Fibroblast of lung (primary cell): ENCODE measurements at regions not wholly inside any gene's neighbourhood (a gene's known extent, or its start where the extent isn't known, plus 50 kb on each side); places are given as distances from the start of the nearest gene placed in this dataset.

Experiments used
- DNase-seq, 2 donors: peaks; one replicate each; pipeline versions ENCODE4 v3.0.0 to v3.0.0-alpha.2; 2010; ENCODE audit warnings: low read depth in 2 of 2
- H2AFZ ChIP-seq: 2 replicates; pipeline ENCODE4 v1.5.1; 2012; ENCODE audit warnings: low read length, control low read depth, inconsistent platforms
- H3K27ac ChIP-seq: 2 replicates; pipeline ENCODE4 v1.5.1; 2011; ENCODE audit warnings: low read length, control low read depth; ENCODE audit not compliant: insufficient read depth
- H3K27me3 ChIP-seq: 2 replicates; pipeline ENCODE4 v1.5.1; 2011; ENCODE audit warnings: mild to moderate bottlenecking, low read length; ENCODE audit not compliant: control insufficient read depth, insufficient read depth
- H3K36me3 ChIP-seq: 2 replicates; pipeline ENCODE4 v1.5.1; 2011; ENCODE audit warnings: low read length; ENCODE audit not compliant: control insufficient read depth, insufficient read depth
- H3K4me1 ChIP-seq: 2 replicates; pipeline ENCODE4 v1.5.1; 2011; ENCODE audit warnings: low read length; ENCODE audit not compliant: control insufficient read depth, insufficient read depth; ENCODE audit errors: extremely low read depth
- H3K4me2 ChIP-seq: 2 replicates; pipeline ENCODE4 v1.5.1; 2011; ENCODE audit warnings: low read length, control low read depth; ENCODE audit not compliant: insufficient read depth; ENCODE audit errors: extremely low read depth
- H3K4me3 ChIP-seq, 4 experiments: fragments of 200-600 bp in 1 of 4; sonication (generic) in 1 of 4; replicated peaks in 1 of 4; 2 replicates each; pipeline ENCODE4 v1.5.1; 2011 to 2016; ENCODE audit warnings: low read length in 4 of 4, low read depth in 3 of 4, mild to moderate bottlenecking in 3 of 4, control low read depth in 2 of 4, inconsistent platforms in 1 of 4, mixed read lengths in 1 of 4; ENCODE audit not compliant: insufficient read depth in 1 of 4; ENCODE audit errors: control extremely low read depth in 1 of 4
- H3K79me2 ChIP-seq: 2 replicates; pipeline ENCODE4 v1.5.1; 2012; ENCODE audit warnings: mild to moderate bottlenecking, low read length, inconsistent platforms; ENCODE audit not compliant: control insufficient read depth, insufficient read depth
- H3K9ac ChIP-seq: 2 replicates; pipeline ENCODE4 v1.5.1; 2011; ENCODE audit warnings: mild to moderate bottlenecking, low read length, control low read depth; ENCODE audit not compliant: insufficient read depth
- H3K9me3 ChIP-seq: 2 replicates; pipeline ENCODE4 v1.5.1; 2012; ENCODE audit warnings: low read depth, low read length; ENCODE audit not compliant: control insufficient read depth, insufficient read depth
- H4K20me1 ChIP-seq: 2 replicates; pipeline ENCODE4 v1.5.1; 2011; ENCODE audit warnings: low read length; ENCODE audit not compliant: control insufficient read depth, insufficient read depth; ENCODE audit errors: extremely low read depth
- EZH2 ChIP-seq: IDR thresholded peaks from 2 replicates; pipeline ENCODE4 v1.5.1; 2012; ENCODE audit warnings: low read length, control low read depth, mild to moderate bottlenecking; ENCODE audit errors: missing control alignments
- TF ChIP-seq, protein P1 (sequence below), 2 donors: IDR thresholded peaks in 1 of 2; conservative IDR thresholded peaks in 1 of 2; 1 replicate in 1 of 2; 2 replicates in 1 of 2; pipeline ENCODE4 v1.5.1; 2011 to 2012; ENCODE audit warnings: low read length in 2 of 2, control low read depth in 1 of 2, inconsistent platforms in 1 of 2, low read depth in 1 of 2, mild to moderate bottlenecking in 1 of 2

DNA sequence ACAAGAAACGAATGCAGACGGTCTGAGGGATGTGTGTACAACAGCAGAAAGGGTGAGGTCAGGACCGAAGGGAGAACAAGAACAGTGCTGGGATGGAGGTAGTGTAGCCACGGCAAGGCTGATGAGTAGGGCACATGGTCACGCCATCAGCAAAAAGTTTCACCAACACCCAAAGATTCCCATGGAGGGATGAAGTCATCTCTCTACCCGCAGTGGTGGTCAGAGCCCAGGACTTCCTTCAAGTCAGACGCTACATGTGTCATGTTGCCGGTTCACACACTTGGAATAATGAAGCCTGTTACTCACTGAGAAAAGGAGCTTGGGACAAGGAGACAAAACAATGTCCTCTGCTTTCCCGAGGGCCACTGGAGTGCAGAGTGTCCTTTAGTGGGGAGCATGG lies 79.7 kb downstream of the SALL1 start:
- H3K4me1 ChIP-seq: no peaks in the 10 kb centered on the region
- no peaks in the 10 kb centered on the region for H4K20me1 ChIP-seq
- H3K27ac ChIP-seq: no peak overlapping the region
- no peaks in the 10 kb centered on the region for H3K36me3 ChIP-seq
- H3K4me2 ChIP-seq: no peak overlapping the region
- H2AFZ ChIP-seq: no peak overlapping the region
- H3K9ac ChIP-seq: no peak overlapping the region
- H3K9me3 ChIP-seq: no peaks in the 10 kb centered on the region
- no peaks in the 10 kb centered on the region for H3K27me3 ChIP-seq
- TF ChIP-seq, protein P1, sequence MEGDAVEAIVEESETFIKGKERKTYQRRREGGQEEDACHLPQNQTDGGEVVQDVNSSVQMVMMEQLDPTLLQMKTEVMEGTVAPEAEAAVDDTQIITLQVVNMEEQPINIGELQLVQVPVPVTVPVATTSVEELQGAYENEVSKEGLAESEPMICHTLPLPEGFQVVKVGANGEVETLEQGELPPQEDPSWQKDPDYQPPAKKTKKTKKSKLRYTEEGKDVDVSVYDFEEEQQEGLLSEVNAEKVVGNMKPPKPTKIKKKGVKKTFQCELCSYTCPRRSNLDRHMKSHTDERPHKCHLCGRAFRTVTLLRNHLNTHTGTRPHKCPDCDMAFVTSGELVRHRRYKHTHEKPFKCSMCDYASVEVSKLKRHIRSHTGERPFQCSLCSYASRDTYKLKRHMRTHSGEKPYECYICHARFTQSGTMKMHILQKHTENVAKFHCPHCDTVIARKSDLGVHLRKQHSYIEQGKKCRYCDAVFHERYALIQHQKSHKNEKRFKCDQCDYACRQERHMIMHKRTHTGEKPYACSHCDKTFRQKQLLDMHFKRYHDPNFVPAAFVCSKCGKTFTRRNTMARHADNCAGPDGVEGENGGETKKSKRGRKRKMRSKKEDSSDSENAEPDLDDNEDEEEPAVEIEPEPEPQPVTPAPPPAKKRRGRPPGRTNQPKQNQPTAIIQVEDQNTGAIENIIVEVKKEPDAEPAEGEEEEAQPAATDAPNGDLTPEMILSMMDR (conservative IDR thresholded peaks at IDR 0.05 in 1 of 2, IDR thresholded peaks at IDR 0.05 in 1 of 2; ENCODE audit: low read depth in 1 of 2, low read length in 2 of 2): no peak
- no peak for TF ChIP-seq EZH2
- H3K4me3 ChIP-seq: no peak overlapping the region
- no peak for DNase-seq
- H3K79me2 ChIP-seq: no peaks in the 10 kb centered on the region

DNA sequence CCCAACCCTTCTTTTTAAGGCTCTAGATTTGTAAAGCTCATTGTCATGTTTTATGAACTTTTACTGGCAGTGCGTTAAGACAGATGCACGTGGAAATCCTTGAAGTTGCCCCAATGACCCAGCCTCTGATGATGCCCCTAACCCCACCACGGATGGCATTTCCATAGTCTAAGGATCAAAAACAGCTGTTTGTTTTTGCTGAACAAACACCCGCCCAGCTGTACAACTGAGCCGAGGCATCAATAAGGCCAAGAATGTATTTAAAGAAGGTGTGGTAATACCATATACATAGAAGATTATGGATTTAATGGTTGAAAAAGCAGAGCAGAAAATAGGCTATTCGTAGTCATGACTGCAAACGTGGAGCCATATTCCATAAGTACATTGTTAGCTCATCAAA lies 83.7 kb downstream of the SALL1 start:
- Histone ChIP-seq H3K9me3 (no peaks in the 10 kb centered on the region), H3K36me3 (no peaks in the 10 kb centered on the region), H3K4me1 (no peaks in the 10 kb centered on the region), H3K4me2 (no peak overlapping the region), H3K27me3 (no peaks in the 10 kb centered on the region), H2AFZ (no peak overlapping the region), H3K27ac (no peak overlapping the region), H3K4me3 (no peak overlapping the region), H3K9ac (no peak overlapping the region), H4K20me1 (no peaks in the 10 kb centered on the region), H3K79me2 (no peaks in the 10 kb centered on the region)
- no peak for DNase-seq
- TF ChIP-seq, protein P1 (conservative IDR thresholded peaks at IDR 0.05 in 1 of 2, IDR thresholded peaks at IDR 0.05 in 1 of 2; ENCODE audit: low read depth in 1 of 2, low read length in 2 of 2): no peak
- no peak for TF ChIP-seq EZH2

DNA sequence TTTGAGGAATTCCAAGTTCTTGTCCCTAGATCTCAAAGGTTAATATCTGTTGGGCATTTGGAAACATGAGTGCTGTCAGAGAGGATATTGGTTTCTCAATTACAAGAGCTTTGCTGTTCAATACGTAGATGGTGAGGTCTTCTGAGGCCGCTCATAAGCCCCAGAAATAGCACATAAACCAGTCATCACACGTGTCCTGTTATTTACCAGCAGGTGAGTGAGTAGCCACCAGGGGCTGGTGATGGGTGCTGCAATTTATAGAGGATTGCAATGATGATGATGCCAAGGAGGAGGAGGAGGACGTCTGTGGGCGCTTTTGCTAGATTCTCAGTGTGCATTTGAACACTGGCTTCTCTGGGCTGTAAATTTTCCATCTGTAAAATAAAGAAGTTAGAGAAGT lies 89.0 kb downstream of the SALL1 start:
- Histone ChIP-seq H3K4me1 (no peaks in the 10 kb centered on the region), H3K36me3 (no peaks in the 10 kb centered on the region), H3K9me3 (no peaks in the 10 kb centered on the region), H3K4me3 (no peak overlapping the region), H3K4me2 (no peak overlapping the region), H2AFZ (no peak overlapping the region), H3K27me3 (no peaks in the 10 kb centered on the region), H4K20me1 (no peaks in the 10 kb centered on the region), H3K9ac (no peak overlapping the region), H3K27ac (no peak overlapping the region), H3K79me2 (no peaks in the 10 kb centered on the region)
- TF ChIP-seq EZH2: no peak
- TF ChIP-seq, protein P1 (conservative IDR thresholded peaks at IDR 0.05 in 1 of 2, IDR thresholded peaks at IDR 0.05 in 1 of 2; ENCODE audit: low read depth in 1 of 2, low read length in 2 of 2): no peak
- DNase-seq: no peak
